Gastrocnemius medialis (tissue), 4 donors: ENCODE measurements at regions not wholly inside any gene's neighbourhood (a gene's known extent, or its start where the extent isn't known, plus 50 kb on each side); places are given as distances from the start of the nearest gene placed in this dataset.

Experiments
- POLR2A ChIP-seq, 2 donors: fragments of 450-650 bp; IDR thresholded peaks; one replicate each; pipeline ENCODE4 v1.6.1; 2017; ENCODE audit warnings: antibody characterized with exemption in 2 of 2, mild to moderate bottlenecking in 2 of 2, moderate library complexity in 2 of 2
- TF ChIP-seq, protein P1 (sequence below), 5 experiments: fragments of 450-650 bp in 3 of 5; fragments of 200-600 bp in 2 of 5; sonication (generic) in 2 of 5; IDR thresholded peaks in 4 of 5; conservative IDR thresholded peaks in 1 of 5; 1 replicate in 4 of 5; 2 replicates in 1 of 5; pipeline ENCODE4 v1.5.1; 2016 to 2019; ENCODE audit warnings: antibody characterized with exemption in 5 of 5, mild to moderate bottlenecking in 3 of 5, moderate library complexity in 3 of 5

DNA sequence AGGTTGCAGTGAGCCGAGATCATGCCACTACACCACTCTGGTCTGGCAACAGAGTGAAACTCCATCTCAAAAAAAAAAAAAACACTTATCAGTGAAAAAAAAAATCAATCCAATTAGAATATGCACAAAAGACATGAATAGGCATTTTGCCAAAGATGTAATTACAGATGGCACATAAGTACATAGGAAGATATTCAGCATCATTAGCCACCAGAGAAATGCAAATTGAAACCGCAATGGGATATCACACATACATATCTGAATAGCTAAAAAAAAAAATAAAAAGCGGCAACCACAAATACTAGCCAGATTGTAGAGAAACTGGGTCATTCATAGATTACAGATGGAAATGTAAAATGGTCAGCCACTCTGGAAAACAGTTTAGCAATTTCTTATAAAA, 1310.8 kb downstream of the XPNPEP1 start:
- TF ChIP-seq, protein P1, sequence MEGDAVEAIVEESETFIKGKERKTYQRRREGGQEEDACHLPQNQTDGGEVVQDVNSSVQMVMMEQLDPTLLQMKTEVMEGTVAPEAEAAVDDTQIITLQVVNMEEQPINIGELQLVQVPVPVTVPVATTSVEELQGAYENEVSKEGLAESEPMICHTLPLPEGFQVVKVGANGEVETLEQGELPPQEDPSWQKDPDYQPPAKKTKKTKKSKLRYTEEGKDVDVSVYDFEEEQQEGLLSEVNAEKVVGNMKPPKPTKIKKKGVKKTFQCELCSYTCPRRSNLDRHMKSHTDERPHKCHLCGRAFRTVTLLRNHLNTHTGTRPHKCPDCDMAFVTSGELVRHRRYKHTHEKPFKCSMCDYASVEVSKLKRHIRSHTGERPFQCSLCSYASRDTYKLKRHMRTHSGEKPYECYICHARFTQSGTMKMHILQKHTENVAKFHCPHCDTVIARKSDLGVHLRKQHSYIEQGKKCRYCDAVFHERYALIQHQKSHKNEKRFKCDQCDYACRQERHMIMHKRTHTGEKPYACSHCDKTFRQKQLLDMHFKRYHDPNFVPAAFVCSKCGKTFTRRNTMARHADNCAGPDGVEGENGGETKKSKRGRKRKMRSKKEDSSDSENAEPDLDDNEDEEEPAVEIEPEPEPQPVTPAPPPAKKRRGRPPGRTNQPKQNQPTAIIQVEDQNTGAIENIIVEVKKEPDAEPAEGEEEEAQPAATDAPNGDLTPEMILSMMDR (IDR thresholded peaks at IDR 0.05 in 4 of 5, conservative IDR thresholded peaks at IDR 0.05 in 1 of 5), result no peak
- no peak for TF ChIP-seq POLR2A (IDR thresholded peaks at IDR 0.05)
